ENCODE measurements at regions not wholly inside any gene's neighbourhood (a gene's known extent, or its start where the extent isn't known, plus 50 kb on each side); places are given as distances from the start of the nearest gene placed in this dataset.

DNA sequence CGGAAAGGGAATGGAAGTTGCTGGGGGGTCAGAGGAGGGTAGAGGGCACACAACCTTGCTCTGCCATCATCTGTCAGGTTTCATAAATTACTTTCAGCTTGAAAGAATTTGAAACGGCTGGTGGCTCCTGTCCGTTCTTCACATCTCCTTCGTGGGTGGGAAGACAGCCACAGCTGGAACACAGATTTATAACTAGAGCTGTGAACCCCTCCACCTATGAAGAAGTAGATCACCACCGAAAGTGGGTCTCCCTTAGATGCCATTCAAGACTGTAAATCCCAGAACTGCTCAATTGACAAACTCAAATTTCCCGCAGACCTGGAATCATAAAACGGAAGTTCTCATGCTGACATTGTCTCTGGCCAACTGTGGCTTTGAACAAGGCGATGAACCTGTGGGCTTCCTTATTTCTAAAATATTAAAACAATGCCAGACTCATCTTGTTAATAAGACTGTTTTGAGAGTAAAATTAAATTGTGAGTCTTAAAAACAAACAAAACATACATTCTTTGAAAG is 65.3 kb downstream of the BTBD3 start:
- TF ChIP-seq, protein P1, sequence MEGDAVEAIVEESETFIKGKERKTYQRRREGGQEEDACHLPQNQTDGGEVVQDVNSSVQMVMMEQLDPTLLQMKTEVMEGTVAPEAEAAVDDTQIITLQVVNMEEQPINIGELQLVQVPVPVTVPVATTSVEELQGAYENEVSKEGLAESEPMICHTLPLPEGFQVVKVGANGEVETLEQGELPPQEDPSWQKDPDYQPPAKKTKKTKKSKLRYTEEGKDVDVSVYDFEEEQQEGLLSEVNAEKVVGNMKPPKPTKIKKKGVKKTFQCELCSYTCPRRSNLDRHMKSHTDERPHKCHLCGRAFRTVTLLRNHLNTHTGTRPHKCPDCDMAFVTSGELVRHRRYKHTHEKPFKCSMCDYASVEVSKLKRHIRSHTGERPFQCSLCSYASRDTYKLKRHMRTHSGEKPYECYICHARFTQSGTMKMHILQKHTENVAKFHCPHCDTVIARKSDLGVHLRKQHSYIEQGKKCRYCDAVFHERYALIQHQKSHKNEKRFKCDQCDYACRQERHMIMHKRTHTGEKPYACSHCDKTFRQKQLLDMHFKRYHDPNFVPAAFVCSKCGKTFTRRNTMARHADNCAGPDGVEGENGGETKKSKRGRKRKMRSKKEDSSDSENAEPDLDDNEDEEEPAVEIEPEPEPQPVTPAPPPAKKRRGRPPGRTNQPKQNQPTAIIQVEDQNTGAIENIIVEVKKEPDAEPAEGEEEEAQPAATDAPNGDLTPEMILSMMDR (conservative IDR thresholded peaks at IDR 0.05; ENCODE audit: low read depth, low read length) = no peak
- H3K4me3 ChIP-seq (ENCODE audit: low read depth, low read length) = no peak overlapping the region
- no peak for DNase-seq (ENCODE audit: low read depth)

DNA sequence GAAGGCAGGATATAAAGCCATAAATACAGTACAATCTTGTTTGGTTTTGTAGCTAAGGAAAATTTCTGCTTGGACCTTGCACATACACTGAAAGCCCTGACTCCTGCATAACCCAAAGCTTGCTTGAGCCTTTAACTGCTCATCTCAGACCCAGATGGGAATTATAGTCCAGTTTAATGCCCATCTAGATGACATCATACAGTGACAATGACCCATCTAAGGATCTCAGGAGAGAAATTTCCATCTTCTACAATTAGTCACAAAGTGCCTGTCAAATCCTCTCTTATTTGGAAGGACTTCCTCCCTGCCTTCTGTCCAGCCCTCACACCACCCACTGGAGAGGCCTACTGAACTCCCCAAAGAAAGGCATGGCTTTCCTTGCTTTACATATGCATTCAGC is 69.3 kb downstream of the BTBD3 start:
- no peak for DNase-seq (ENCODE audit: low read depth)
- TF ChIP-seq, protein P1 (conservative IDR thresholded peaks at IDR 0.05; ENCODE audit: low read depth, low read length) = no peak

DNA sequence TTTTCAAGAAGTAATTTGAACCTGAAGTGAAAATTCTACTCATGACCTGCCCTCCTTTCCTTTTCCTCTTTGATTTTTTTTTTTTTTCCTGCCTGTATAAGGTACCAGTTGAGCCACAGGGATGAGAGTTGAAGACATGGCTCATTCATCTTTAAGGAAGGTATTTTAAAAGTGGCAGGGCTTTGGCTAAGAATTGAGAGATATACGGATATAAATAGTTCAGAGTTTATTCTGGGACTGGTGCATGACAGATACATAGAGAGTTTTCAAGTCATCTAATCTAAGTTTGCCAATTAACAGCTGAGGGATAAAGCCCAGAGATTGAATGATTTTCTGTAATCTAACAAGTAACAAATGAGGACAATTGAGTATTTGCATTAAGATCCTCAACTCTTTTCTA is 69.8 kb downstream of the BTBD3 start:
- DNase-seq (ENCODE audit: low read depth) = no peak
- TF ChIP-seq, protein P1 (conservative IDR thresholded peaks at IDR 0.05; ENCODE audit: low read depth, low read length) = no peak
- H3K4me3 ChIP-seq (ENCODE audit: low read depth, low read length) = no peak overlapping the region

More for the DNA sequence above, 69.3 kb downstream of the BTBD3 start:
- no peak overlapping the region for H3K4me3 ChIP-seq (ENCODE audit: low read depth, low read length)

DNA sequence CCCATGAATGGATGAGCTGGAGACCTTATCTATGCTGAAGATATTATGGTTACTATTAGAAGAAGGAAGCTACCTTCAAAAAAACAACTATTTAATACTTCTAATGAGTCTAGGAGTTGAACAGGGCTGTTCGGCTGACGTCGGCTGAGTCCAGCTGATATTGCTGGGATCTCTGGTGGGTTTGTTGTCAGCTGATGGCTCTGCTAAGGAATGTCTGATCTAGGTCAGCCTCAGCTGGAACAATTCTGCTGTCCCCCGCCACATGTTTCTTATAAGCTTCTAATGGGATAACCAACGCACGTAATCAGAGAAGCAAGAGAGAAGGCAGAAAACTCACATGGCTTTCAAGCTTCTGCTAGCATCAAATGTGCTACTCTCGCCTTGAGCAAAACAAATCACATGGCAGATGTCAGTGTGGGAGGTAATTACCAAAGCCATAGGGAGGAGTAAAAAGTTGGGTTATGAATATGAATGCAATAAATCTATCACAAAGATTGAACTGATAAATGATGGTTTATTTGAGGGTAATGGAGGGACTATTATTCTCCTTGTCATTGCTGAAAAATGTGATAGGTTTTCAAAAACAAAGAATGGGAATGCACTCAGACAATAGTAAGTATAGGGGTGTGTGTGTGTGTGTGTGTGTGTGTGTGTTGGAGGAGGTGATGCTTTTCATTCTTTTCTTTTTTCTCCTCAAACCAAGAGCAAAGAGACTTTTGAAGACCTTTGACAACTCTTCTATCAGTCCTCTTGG is 71.5 kb downstream of the BTBD3 start:
- no peak for DNase-seq (ENCODE audit: low read depth)
- TF ChIP-seq, protein P1 (conservative IDR thresholded peaks at IDR 0.05; ENCODE audit: low read depth, low read length) = no peak
- H3K4me3 ChIP-seq (ENCODE audit: low read depth, low read length) = no peak overlapping the region

DNA sequence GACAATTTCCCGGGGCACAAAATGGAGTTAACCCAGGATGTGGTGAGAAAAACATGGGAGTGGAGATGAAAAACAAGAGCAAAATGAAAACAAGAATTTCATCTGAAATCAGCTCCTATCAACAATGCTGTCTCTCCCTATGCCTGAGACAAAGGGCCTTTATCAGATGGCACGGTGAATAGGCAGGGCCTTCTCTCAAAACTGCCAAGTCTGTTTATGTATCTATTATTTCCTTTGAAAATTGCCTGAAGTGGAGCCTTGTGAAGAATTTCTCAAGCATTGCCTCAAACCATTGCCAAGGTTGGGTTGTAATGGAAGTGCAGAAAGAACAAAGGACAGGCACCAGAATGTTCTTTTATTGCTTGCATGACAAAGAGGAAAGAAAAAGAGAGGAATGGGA is 74.7 kb downstream of the BTBD3 start:
- TF ChIP-seq, protein P1 (conservative IDR thresholded peaks at IDR 0.05; ENCODE audit: low read depth, low read length) = no peak
- no peak for DNase-seq (ENCODE audit: low read depth)
- H3K4me3 ChIP-seq (ENCODE audit: low read depth, low read length) = no peak overlapping the region

- DNase-seq (ENCODE audit: low read depth) = peak; percentile 10
- TF ChIP-seq, protein P1 (conservative IDR thresholded peaks at IDR 0.05; ENCODE audit: low read depth, low read length) = no peak
- no peak overlapping the region for H3K4me3 ChIP-seq (ENCODE audit: low read depth, low read length)
Measured at GRCh38 chr20:11993886-11994461, 76.3 kb downstream of the BTBD3 start.

Data from choroid plexus epithelial cell (primary cell).